ENCODE measurements at regions not wholly inside any gene's neighbourhood (a gene's known extent, or its start where the extent isn't known, plus 50 kb on each side); places are given as distances from the start of the nearest gene placed in this dataset.

DNA sequence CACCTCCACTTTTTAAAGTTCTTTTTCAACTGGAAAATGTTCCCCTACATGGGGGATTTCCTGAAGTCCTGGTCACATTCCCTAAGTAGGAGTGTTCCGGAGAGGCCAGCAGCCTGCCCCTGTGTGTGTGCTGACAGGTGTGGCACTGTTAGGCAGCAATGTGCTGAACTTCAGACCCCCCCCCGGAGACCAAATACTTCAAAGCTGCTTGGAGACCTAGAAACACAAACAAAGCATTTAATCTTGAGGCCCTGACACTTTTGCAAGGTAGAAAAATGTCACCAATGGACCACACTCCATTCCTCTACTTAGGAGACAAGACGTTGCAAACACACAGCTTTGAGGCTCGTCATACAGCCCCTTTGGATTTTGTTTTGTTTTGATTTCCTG, 259.6 kb upstream of the CTNNB1 start:
- POLR2A ChIA-PET (ENCODE audit: partially characterized antibody) = no interaction called here
- Histone ChIP-seq H4K8ac (ENCODE audit: extremely low read depth, insufficient read depth, low read length) (no peak overlapping the region), H3K56ac (replicated peaks; ENCODE audit: insufficient read length, low read depth, low read length) (no peak overlapping the region), H3K36me3 (ENCODE audit: control insufficient read depth in 2 of 4, insufficient read depth in 4 of 4, low read length in 3 of 4) (no peaks in the 10 kb centered on the region), H3K79me2 (ENCODE audit: control insufficient read depth in 1 of 2, insufficient read depth in 2 of 2, low read length in 2 of 2) (no peaks in the 10 kb centered on the region), H3K23ac (ENCODE audit: insufficient read length) (no peak overlapping the region), H3K14ac (ENCODE audit: insufficient read length) (no peak overlapping the region), H2BK120ac (replicated peaks; ENCODE audit: low read depth, low read length) (no peak overlapping the region), H3K9me3 (ENCODE audit: insufficient read depth in 2 of 2, low read depth in 1 of 2, low read length in 1 of 2) (no peaks in the 10 kb centered on the region), H2BK5ac (ENCODE audit: low read depth, low read length) (no peak overlapping the region), H3K27me3 (replicated peaks in 1 of 4; ENCODE audit: control insufficient read depth in 3 of 4, extremely low read depth in 1 of 4, insufficient read depth in 3 of 4, low read length in 3 of 4) (no peaks in the 10 kb centered on the region), H3K23me2 (ENCODE audit: low read depth, low read length) (no peaks in the 10 kb centered on the region), H4K91ac (replicated peaks; ENCODE audit: insufficient read length, low read length) (no peak overlapping the region), H2BK15ac (ENCODE audit: low read length) (no peak overlapping the region), H2BK12ac (ENCODE audit: low read depth, low read length) (no peak overlapping the region), H2AFZ (ENCODE audit: low read length) (no peak overlapping the region), H4K20me1 (replicated peaks in 1 of 2; ENCODE audit: control insufficient read depth in 1 of 2, insufficient read depth in 2 of 2, low read length in 2 of 2) (no peaks in the 10 kb centered on the region), H3K4me2 (ENCODE audit: insufficient read depth in 1 of 2, low read depth in 2 of 2, low read length in 2 of 2) (no peak overlapping the region), H3K27ac (ENCODE audit: low read depth, low read length) (no peak overlapping the region), H3K18ac (ENCODE audit: extremely low read depth, low read length) (no peak overlapping the region), H3K4ac (replicated peaks; ENCODE audit: insufficient read length, low read depth, low read length) (no peak overlapping the region), H3K4me1 (replicated peaks in 1 of 4; ENCODE audit: control insufficient read depth in 3 of 4, insufficient read depth in 4 of 4, low read length in 3 of 4) (no peaks in the 10 kb centered on the region), H3K4me3 (ENCODE audit: extremely low read depth in 1 of 4, insufficient read depth in 2 of 4, low read depth in 3 of 4, low read length in 4 of 4) (no peak overlapping the region), H4K5ac (ENCODE audit: insufficient read length, low read depth, low read length) (no peak overlapping the region), H2AK5ac (ENCODE audit: low read depth, low read length) (no peak overlapping the region), H3K79me1 (ENCODE audit: low read depth, low read length) (no peaks in the 10 kb centered on the region), H3K9ac (replicated peaks in 1 of 4; ENCODE audit: extremely low read depth in 1 of 4, low read depth in 3 of 4, low read length in 3 of 4) (no peak overlapping the region), H2BK20ac (ENCODE audit: low read length) (no peak overlapping the region)
- CTCF ChIA-PET (ENCODE audit: partially characterized antibody) = interaction anchor here (0.6 kb wide), 1 partner anchor 78 kb away, joined by 3 read pairs; no protein-coding TSS in a partner anchor
- TF ChIP-seq EZH2 (IDR thresholded peaks at IDR 0.05; ENCODE audit: low read depth, low read length, severe bottlenecking) = no peak
- no peak for TF ChIP-seq SIX5 (IDR thresholded peaks at IDR 0.05; ENCODE audit: low read depth, low read length)
- TF ChIP-seq CREB1 (IDR thresholded peaks at IDR 0.05) = no peak
- no peak for TF ChIP-seq POLR2A (IDR thresholded peaks at IDR 0.05; ENCODE audit: control extremely low read depth in 1 of 2, low read depth in 2 of 2, low read length in 2 of 2)
- no peak for TF ChIP-seq JUND (IDR thresholded peaks at IDR 0.05; ENCODE audit: low read length)
- WGBS, 2 experiments (ENCODE audit: extremely low coverage in 1 of 2, insufficient coverage in 1 of 2, insufficient read length in 1 of 2, insufficient replicate concordance in 2 of 2, low coverage in 1 of 2, low lambda C conversion rate in 2 of 2, missing lambda C conversion rate in 1 of 2) = 85% methylated on average over 4 of the region's 4 CpGs; no CpG with 5 or more reads in 1 of the 2 experiments
- DNase-seq (ENCODE audit: low read depth in 1 of 2, low spot score in 2 of 2) (no peak), FAIRE-seq (no peak)
